ENCODE measurements at regions not wholly inside any gene's neighbourhood (a gene's known extent, or its start where the extent isn't known, plus 50 kb on each side); places are given as distances from the start of the nearest gene placed in this dataset.

- Mint-ChIP-seq H3K4me3 (ENCODE audit: unreplicated experiment) (no peak overlapping the region), H3K4me1 (ENCODE audit: low read depth) (peaks cover 7% of the 10 kb centered on the region), H3K9me3 (ENCODE audit: low read depth) (peaks cover 7% of the 10 kb centered on the region), H3K36me3 (ENCODE audit: low read depth) (peaks cover 3% of the 10 kb centered on the region), H3K27ac (ENCODE audit: unreplicated experiment) (no peak overlapping the region), H3K27me3 (ENCODE audit: low read depth) (peaks cover 8% of the 10 kb centered on the region)
- DNase-seq (ENCODE audit: low spot score): peak; percentile 85
- no peak for TF ChIP-seq CTCF (IDR thresholded peaks at IDR 0.05)
Observed at GRCh38 chr9:80359941-80360881, 788.4 kb downstream of the TLE4 start.

- TF ChIP-seq CTCF (IDR thresholded peaks at IDR 0.05): no peak
- H3K9me3 Mint-ChIP-seq (ENCODE audit: low read depth): peaks cover 2% of the 10 kb centered on the region
- H3K4me3 Mint-ChIP-seq (ENCODE audit: unreplicated experiment): no peak overlapping the region
- H3K4me1 Mint-ChIP-seq (ENCODE audit: low read depth): peaks cover 7% of the 10 kb centered on the region
- no peak overlapping the region for H3K27ac Mint-ChIP-seq (ENCODE audit: unreplicated experiment)
- no peak for DNase-seq (ENCODE audit: low spot score)
- peaks cover 3% of the 10 kb centered on the region for H3K36me3 Mint-ChIP-seq (ENCODE audit: low read depth)
- H3K27me3 Mint-ChIP-seq (ENCODE audit: low read depth): peaks cover 5% of the 10 kb centered on the region
Observed at GRCh38 chr9:80359291-80359690, 787.5 kb downstream of the TLE4 start.

- no peak for DNase-seq (ENCODE audit: low spot score)
- Mint-ChIP-seq H3K27ac (ENCODE audit: unreplicated experiment) (no peak overlapping the region), H3K4me1 (ENCODE audit: low read depth) (no peaks in the 10 kb centered on the region), H3K9me3 (ENCODE audit: low read depth) (peaks cover 5% of the 10 kb centered on the region), H3K27me3 (ENCODE audit: low read depth) (peaks cover 4% of the 10 kb centered on the region), H3K36me3 (ENCODE audit: low read depth) (no peaks in the 10 kb centered on the region), H3K4me3 (ENCODE audit: unreplicated experiment) (no peak overlapping the region)
- no peak for TF ChIP-seq CTCF (IDR thresholded peaks at IDR 0.05)
Observed at GRCh38 chr9:80352967-80353366, 781.2 kb downstream of the TLE4 start.

GRCh38 chr9:80351612-80352011, 779.8 kb downstream of the TLE4 start:
- Mint-ChIP-seq H3K4me3 (ENCODE audit: unreplicated experiment) (no peak overlapping the region), H3K27me3 (ENCODE audit: low read depth) (no peaks in the 10 kb centered on the region), H3K9me3 (ENCODE audit: low read depth) (peaks cover 8% of the 10 kb centered on the region), H3K27ac (ENCODE audit: unreplicated experiment) (no peak overlapping the region), H3K36me3 (ENCODE audit: low read depth) (no peaks in the 10 kb centered on the region), H3K4me1 (ENCODE audit: low read depth) (no peaks in the 10 kb centered on the region)
- no peak for DNase-seq (ENCODE audit: low spot score)
- no peak for TF ChIP-seq CTCF (IDR thresholded peaks at IDR 0.05)

- no peak for DNase-seq (ENCODE audit: low spot score)
- no peak for TF ChIP-seq CTCF (IDR thresholded peaks at IDR 0.05)
Observed at GRCh38 chr9:80326105-80326504, 754.3 kb downstream of the TLE4 start.

More at GRCh38 chr9:80326105-80326504, 754.3 kb downstream of the TLE4 start:
- Mint-ChIP-seq H3K36me3 (ENCODE audit: low read depth) (no peaks in the 10 kb centered on the region), H3K4me1 (ENCODE audit: low read depth) (peaks cover 11% of the 10 kb centered on the region), H3K27ac (ENCODE audit: unreplicated experiment) (no peak overlapping the region), H3K4me3 (ENCODE audit: unreplicated experiment) (no peak overlapping the region), H3K9me3 (ENCODE audit: low read depth) (peaks cover 4% of the 10 kb centered on the region), H3K27me3 (ENCODE audit: low read depth) (no peaks in the 10 kb centered on the region)

All from chondrocyte (in vitro differentiated cells).